Calu3 (cell line): ENCODE measurements at regions not wholly inside any gene's neighbourhood (a gene's known extent, or its start where the extent isn't known, plus 50 kb on each side); places are given as distances from the start of the nearest gene placed in this dataset.

Experiments used
- BruUV-seq: library from RNA; stranded (reverse); fragments of 400-500 nt; replicated peaks from 2 replicates; lab custom pipeline; 2021; lab: Mats Ljungman, UMichigan
- CTCF ChIA-PET: fragments of 300-600 bp; sonication (Branson Sonifier 250); formaldehyde crosslinking; loops from one replicate; lab custom pipeline; 2022; ENCODE audit warnings: antibody characterized with exemption; lab: Charles Lee
- DNase-seq: peaks from one replicate; pipeline ENCODE4 v3.0.0; 2022
- H3K27ac Mint-ChIP-seq: one replicate; pipeline ENCODE4 v1.8.0; 2022; ENCODE audit warnings: mixed read lengths; ENCODE audit not compliant: unreplicated experiment
- H3K27me3 Mint-ChIP-seq: one replicate; pipeline ENCODE4 v1.8.0; 2022; ENCODE audit warnings: mixed read lengths; ENCODE audit not compliant: unreplicated experiment
- H3K36me3 Mint-ChIP-seq: one replicate; pipeline ENCODE4 v1.8.0; 2022; ENCODE audit warnings: mild to moderate bottlenecking, moderate library complexity, mixed read lengths; ENCODE audit not compliant: insufficient read depth, unreplicated experiment
- H3K4me1 Mint-ChIP-seq: one replicate; pipeline ENCODE4 v1.8.0; 2022; ENCODE audit warnings: mild to moderate bottlenecking, low read depth, mixed read lengths; ENCODE audit not compliant: unreplicated experiment
- H3K4me3 Mint-ChIP-seq: one replicate; pipeline ENCODE4 v1.8.0; 2022; ENCODE audit warnings: mild to moderate bottlenecking, low read depth, moderate library complexity, mixed read lengths; ENCODE audit not compliant: unreplicated experiment
- H3K9me3 Mint-ChIP-seq: one replicate; pipeline ENCODE4 v1.8.0; 2022; ENCODE audit warnings: low read depth, mixed read lengths; ENCODE audit not compliant: unreplicated experiment
- intact Hi-C: fragments of 100-400 bp; cut with micrococcal nuclease; formaldehyde crosslinking; loops from one replicate; pipeline ENCODE4 v1.10.0; 2022; ENCODE audit not compliant: unreplicated experiment
- TF ChIP-seq, protein P1 (sequence below): fragments of 200-600 bp; IDR thresholded peaks from one replicate; pipeline ENCODE4 v1.8.0; 2022; ENCODE audit warnings: antibody characterized with exemption; ENCODE audit not compliant: unreplicated experiment

DNA sequence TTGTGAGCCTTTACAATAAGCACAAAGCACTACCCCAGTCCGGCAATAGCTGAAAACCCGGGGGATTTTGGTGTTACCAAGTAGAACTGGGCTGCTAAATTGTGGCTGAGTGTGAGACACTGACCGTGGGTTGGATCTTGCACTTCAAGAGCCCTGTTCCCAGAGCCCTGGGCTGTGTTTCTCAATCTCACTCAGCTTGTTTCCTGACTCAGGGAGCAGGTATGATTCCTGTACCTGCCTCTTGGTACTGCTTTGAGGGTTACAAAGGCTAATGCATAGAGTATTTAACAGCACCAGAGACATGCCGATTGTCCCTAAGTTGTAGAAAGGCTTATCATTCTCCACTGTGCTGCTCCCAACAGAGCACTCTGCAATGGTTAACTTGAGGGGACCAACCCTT is 134.6 kb downstream of the TEX36 start:
- no TSS peak for BruUV-seq
- no peak for DNase-seq
- intact Hi-C loops: no loop called here
- Mint-ChIP-seq H3K4me1 (no peaks in the 10 kb centered on the region), H3K9me3 (no peaks in the 10 kb centered on the region), H3K4me3 (no peak overlapping the region), H3K36me3 (no peaks in the 10 kb centered on the region), H3K27ac (no peak overlapping the region), H3K27me3 (peaks cover 80% of the 10 kb centered on the region)
- TF ChIP-seq, protein P1, sequence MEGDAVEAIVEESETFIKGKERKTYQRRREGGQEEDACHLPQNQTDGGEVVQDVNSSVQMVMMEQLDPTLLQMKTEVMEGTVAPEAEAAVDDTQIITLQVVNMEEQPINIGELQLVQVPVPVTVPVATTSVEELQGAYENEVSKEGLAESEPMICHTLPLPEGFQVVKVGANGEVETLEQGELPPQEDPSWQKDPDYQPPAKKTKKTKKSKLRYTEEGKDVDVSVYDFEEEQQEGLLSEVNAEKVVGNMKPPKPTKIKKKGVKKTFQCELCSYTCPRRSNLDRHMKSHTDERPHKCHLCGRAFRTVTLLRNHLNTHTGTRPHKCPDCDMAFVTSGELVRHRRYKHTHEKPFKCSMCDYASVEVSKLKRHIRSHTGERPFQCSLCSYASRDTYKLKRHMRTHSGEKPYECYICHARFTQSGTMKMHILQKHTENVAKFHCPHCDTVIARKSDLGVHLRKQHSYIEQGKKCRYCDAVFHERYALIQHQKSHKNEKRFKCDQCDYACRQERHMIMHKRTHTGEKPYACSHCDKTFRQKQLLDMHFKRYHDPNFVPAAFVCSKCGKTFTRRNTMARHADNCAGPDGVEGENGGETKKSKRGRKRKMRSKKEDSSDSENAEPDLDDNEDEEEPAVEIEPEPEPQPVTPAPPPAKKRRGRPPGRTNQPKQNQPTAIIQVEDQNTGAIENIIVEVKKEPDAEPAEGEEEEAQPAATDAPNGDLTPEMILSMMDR: no peak
- CTCF ChIA-PET: no interaction called here

DNA sequence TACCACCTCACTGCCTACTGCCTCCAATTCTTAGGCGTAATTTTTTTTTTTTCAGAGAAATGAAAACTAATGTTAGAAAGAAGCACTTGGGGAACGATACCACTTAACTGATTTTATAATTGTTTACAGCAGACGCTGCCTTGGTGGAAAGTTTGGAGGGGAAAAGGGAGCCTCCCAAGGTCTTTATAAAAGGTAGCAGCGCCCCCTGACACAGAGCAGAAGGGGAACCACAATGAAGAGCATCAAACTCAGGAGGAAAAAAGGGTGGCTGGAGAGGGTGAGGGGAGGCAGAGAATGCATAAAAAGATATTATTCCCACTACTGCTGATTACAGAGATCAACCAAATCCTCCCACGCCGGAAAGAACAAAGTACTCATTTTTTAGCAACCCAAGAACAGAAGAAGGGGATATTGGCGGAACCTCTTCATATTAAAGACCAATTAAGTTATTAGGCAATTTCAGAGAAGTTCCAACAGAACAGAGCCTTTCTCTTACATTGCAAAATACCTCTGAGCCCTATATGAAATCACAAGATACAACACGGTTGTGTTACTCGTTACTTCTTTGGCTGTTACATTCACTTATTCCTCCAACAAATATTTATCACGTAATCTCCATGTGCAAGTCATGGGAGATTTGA is 135.8 kb downstream of the TEX36 start:
- Mint-ChIP-seq H3K9me3 (no peaks in the 10 kb centered on the region), H3K27ac (no peak overlapping the region), H3K4me1 (no peaks in the 10 kb centered on the region), H3K27me3 (peaks cover 90% of the 10 kb centered on the region), H3K4me3 (no peak overlapping the region), H3K36me3 (no peaks in the 10 kb centered on the region)
- intact Hi-C loops: no loop called here
- BruUV-seq: no TSS peak
- no peak for DNase-seq
- TF ChIP-seq, protein P1: no peak
- CTCF ChIA-PET: no interaction called here

DNA sequence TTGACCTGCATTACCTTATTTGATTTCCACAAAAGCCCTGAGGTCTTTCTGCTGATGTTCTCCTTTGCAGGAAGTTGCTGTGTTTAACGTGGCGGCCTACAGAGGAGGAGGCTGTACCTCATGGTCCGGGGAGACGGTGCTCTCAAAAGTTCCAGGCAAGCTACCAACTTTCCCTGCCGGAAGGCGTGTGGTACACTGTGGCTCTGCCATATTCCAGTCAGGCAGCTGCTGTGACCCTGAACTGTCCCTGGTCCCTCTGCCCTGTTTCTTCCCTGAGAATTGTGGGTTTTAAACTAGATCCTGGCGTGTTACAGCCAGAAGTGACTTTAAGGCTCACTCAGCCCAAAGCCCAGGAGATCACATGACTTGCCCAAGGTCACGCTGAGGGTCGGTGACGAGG is 139.2 kb downstream of the TEX36 start:
- no TSS peak for BruUV-seq
- CTCF ChIA-PET: no interaction called here

DNA sequence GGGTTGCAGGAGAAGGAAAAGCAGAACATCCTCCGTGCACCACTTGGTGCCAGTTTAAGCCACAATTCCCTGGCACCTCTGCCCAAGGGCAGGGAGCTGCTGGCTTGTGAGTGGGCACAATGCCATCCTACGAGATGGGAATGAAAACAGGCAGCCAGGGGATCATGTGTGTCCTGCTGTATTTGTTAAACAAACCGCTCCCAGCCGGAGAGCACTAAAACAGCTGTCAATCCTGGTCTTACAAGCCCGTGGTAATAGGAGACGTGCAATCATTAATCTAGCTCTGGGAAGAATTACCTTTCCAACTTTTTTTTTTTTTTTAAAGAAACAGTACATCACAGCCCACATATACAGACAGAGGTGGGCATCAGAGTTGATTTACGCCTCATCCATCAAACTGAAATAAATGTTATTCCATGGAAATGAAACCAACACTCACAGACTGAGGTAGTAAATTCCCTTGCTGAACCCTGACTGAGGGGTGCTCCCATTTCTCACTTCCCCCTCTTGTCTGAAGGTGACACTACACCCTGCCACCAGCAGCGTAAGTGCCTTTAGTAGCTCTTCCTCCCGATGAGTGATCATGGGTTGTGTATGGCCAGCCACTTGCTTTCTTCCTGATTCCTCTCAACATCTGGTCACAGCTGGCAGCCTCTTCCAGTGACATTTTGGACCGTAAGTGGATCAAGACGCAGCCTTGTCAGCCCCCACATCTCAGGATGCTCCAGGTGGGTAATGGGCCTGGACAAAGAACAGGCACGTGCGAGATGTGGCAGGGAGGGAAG is 143.8 kb downstream of the TEX36 start:
- DNase-seq: no peak
- Mint-ChIP-seq H3K36me3 (no peaks in the 10 kb centered on the region), H3K4me3 (no peak overlapping the region), H3K27ac (no peak overlapping the region), H3K4me1 (peaks cover 6% of the 10 kb centered on the region), H3K9me3 (no peaks in the 10 kb centered on the region), H3K27me3 (peaks cover 84% of the 10 kb centered on the region)
- no TSS peak for BruUV-seq
- TF ChIP-seq, protein P1: no peak
- intact Hi-C loops: no loop called here
- CTCF ChIA-PET: no interaction called here

More for the DNA sequence above, 139.2 kb downstream of the TEX36 start:
- TF ChIP-seq, protein P1: no peak
- Mint-ChIP-seq H3K27ac (no peak overlapping the region), H3K4me1 (peaks cover 2% of the 10 kb centered on the region), H3K27me3 (peaks cover 89% of the 10 kb centered on the region), H3K9me3 (no peaks in the 10 kb centered on the region), H3K4me3 (no peak overlapping the region), H3K36me3 (no peaks in the 10 kb centered on the region)
- no peak for DNase-seq
- intact Hi-C loops: no loop called here
